ENCODE measurements at regions not wholly inside any gene's neighbourhood (a gene's known extent, or its start where the extent isn't known, plus 50 kb on each side); places are given as distances from the start of the nearest gene placed in this dataset.

DNA sequence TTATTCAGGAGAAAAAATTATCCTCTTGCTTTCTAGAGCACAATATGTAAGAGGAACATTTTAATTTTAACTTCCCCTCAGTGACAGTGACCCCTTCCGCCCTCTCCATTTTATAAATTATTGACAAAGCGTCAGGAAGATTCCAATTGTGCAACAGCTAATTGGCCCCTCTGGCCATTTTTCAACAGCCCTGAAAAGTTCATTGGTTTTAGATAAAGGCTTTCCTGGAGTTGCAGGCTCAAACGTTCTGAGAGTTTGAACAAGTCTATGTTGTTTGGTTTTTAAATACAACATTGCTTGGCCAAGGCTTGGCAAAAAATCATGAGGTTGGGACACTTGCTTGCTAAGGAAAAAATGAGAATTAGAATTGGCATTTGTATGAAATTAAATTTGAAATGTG is 422.2 kb upstream of the ANKRD30A start:
- TF ChIP-seq BRCA1 (IDR thresholded peaks at IDR 0.05; ENCODE audit: low read depth, low read length), result no peak
- no peak for TF ChIP-seq POLR2A (IDR thresholded peaks at IDR 0.05; ENCODE audit: control extremely low read depth in 1 of 2, low read depth in 2 of 2, low read length in 2 of 2)
- no peak for TF ChIP-seq NRF1 (IDR thresholded peaks at IDR 0.05; ENCODE audit: low read depth, low read length)
- TF ChIP-seq, protein P1, sequence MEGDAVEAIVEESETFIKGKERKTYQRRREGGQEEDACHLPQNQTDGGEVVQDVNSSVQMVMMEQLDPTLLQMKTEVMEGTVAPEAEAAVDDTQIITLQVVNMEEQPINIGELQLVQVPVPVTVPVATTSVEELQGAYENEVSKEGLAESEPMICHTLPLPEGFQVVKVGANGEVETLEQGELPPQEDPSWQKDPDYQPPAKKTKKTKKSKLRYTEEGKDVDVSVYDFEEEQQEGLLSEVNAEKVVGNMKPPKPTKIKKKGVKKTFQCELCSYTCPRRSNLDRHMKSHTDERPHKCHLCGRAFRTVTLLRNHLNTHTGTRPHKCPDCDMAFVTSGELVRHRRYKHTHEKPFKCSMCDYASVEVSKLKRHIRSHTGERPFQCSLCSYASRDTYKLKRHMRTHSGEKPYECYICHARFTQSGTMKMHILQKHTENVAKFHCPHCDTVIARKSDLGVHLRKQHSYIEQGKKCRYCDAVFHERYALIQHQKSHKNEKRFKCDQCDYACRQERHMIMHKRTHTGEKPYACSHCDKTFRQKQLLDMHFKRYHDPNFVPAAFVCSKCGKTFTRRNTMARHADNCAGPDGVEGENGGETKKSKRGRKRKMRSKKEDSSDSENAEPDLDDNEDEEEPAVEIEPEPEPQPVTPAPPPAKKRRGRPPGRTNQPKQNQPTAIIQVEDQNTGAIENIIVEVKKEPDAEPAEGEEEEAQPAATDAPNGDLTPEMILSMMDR (IDR thresholded peaks at IDR 0.05; ENCODE audit: control extremely low read depth in 1 of 3, insufficient read depth in 1 of 3, low read depth in 1 of 3, low read length in 3 of 3), result no peak
- no peak for TF ChIP-seq ZNF274 (IDR thresholded peaks at IDR 0.05; ENCODE audit: borderline replicate concordance, extremely low read depth, low read length)
- no peak for TF ChIP-seq EZH2 (IDR thresholded peaks at IDR 0.05; ENCODE audit: low read depth, low read length, severe bottlenecking)
- TF ChIP-seq, protein P2, sequence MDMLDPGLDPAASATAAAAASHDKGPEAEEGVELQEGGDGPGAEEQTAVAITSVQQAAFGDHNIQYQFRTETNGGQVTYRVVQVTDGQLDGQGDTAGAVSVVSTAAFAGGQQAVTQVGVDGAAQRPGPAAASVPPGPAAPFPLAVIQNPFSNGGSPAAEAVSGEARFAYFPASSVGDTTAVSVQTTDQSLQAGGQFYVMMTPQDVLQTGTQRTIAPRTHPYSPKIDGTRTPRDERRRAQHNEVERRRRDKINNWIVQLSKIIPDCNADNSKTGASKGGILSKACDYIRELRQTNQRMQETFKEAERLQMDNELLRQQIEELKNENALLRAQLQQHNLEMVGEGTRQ (IDR thresholded peaks at IDR 0.05; ENCODE audit: low read length), result no peak
- no peak for TF ChIP-seq EGR1 (IDR thresholded peaks at IDR 0.05; ENCODE audit: borderline replicate concordance, low read depth, low read length)
